Fibroblast of villous mesenchyme (primary cell): ENCODE measurements at regions not wholly inside any gene's neighbourhood (a gene's known extent, or its start where the extent isn't known, plus 50 kb on each side); places are given as distances from the start of the nearest gene placed in this dataset.
A peak's percentile ranks its signal among the peaks of the same experiment; 100 is the strongest.

Experiments
- DNase-seq: peaks from one replicate; pipeline ENCODE4 v3.0.0-alpha.2; 2010; ENCODE audit warnings: low read depth
- H3K4me3 ChIP-seq: 2 replicates; pipeline ENCODE4 v1.5.1; 2011; ENCODE audit warnings: low read depth, mild to moderate bottlenecking, low read length
- CTCF ChIP-seq: IDR thresholded peaks from 2 replicates; pipeline ENCODE4 v1.5.1; 2012; ENCODE audit warnings: low read depth, mild to moderate bottlenecking, low read length; ENCODE audit not compliant: insufficient read depth

- H3K4me3 ChIP-seq: no peak overlapping the region
- no peak for TF ChIP-seq CTCF
- no peak for DNase-seq
These were observed 254.1 kb upstream of the IRX4 start for GRCh38 chr5:2136728-2137333.

GRCh38 chr5:2135833-2136232 lies 253.1 kb upstream of the IRX4 start:
- DNase-seq: no peak
- no peak for TF ChIP-seq CTCF
- H3K4me3 ChIP-seq: no peak overlapping the region

GRCh38 chr5:2135354-2135753 lies 252.6 kb upstream of the IRX4 start:
- no peak for TF ChIP-seq CTCF
- DNase-seq: no peak
- no peak overlapping the region for H3K4me3 ChIP-seq

GRCh38 chr5:2134543-2135292 lies 252.0 kb upstream of the IRX4 start:
- peak; percentile 42 for DNase-seq
- no peak for TF ChIP-seq CTCF
- H3K4me3 ChIP-seq: no peak overlapping the region

GRCh38 chr5:2133936-2134335 lies 251.2 kb upstream of the IRX4 start:
- TF ChIP-seq CTCF: no peak
- no peak for DNase-seq

GRCh38 chr5:2133080-2133479 lies 250.4 kb upstream of the IRX4 start:
- H3K4me3 ChIP-seq: no peak overlapping the region
- DNase-seq: peak; percentile 8
- TF ChIP-seq CTCF: no peak

More at GRCh38 chr5:2133936-2134335, 251.2 kb upstream of the IRX4 start:
- H3K4me3 ChIP-seq: no peak overlapping the region
